ENCODE measurements at regions not wholly inside any gene's neighbourhood (a gene's known extent, or its start where the extent isn't known, plus 50 kb on each side); places are given as distances from the start of the nearest gene placed in this dataset.

- no peak overlapping the region for H3K4me3 ChIP-seq
- 66 to 74% (median 72%) methylated on average over 3 of the region's 3 CpGs for WGBS, 3 donors
- intact Hi-C loops (cut with DNase I), result no loop called here
- H3K9me3 ChIP-seq, result no peaks in the 10 kb centered on the region
- TF ChIP-seq POLR2A (IDR thresholded peaks at IDR 0.05) (no peak), EP300 (IDR thresholded peaks at IDR 0.05) (no peak), CTCF (IDR thresholded peaks at IDR 0.05) (no peak)
- H3K4me1 ChIP-seq (ENCODE audit: insufficient read depth), result no peaks in the 10 kb centered on the region
- H3K36me3 ChIP-seq, result no peaks in the 10 kb centered on the region
- DNase-seq, result no peak
- no peak overlapping the region for H3K27ac ChIP-seq
- no peaks in the 10 kb centered on the region for H3K27me3 ChIP-seq
Observed at GRCh38 chrX:99172958-99173357, 1237.1 kb downstream of the PCDH19 start.

- no peaks in the 10 kb centered on the region for H3K27me3 ChIP-seq
- no peak for DNase-seq
- no peaks in the 10 kb centered on the region for H3K9me3 ChIP-seq
- TF ChIP-seq CTCF (IDR thresholded peaks at IDR 0.05) (no peak), EP300 (IDR thresholded peaks at IDR 0.05) (no peak)
- H3K27ac ChIP-seq, result no peak overlapping the region
- no peak overlapping the region for H3K4me3 ChIP-seq
- intact Hi-C loops (cut with DNase I), result no loop called here
- 44 to 48% (median 48%) methylated on average over 2 of the region's 2 CpGs for WGBS, 3 donors
- H3K4me1 ChIP-seq (ENCODE audit: insufficient read depth), result no peaks in the 10 kb centered on the region
- H3K36me3 ChIP-seq, result no peaks in the 10 kb centered on the region
Observed at GRCh38 chrX:99142745-99143144, 1267.3 kb downstream of the PCDH19 start.

- DNase-seq, result no peak
- intact Hi-C loops (cut with DNase I), result no loop called here
- WGBS, 3 donors, result 35 to 47% (median 41%) methylated on average over 3 of the region's 3 CpGs
- Histone ChIP-seq H3K27ac (no peak overlapping the region), H3K4me1 (ENCODE audit: insufficient read depth) (no peaks in the 10 kb centered on the region), H3K36me3 (no peaks in the 10 kb centered on the region), H3K4me3 (no peak overlapping the region), H3K27me3 (no peaks in the 10 kb centered on the region), H3K9me3 (no peaks in the 10 kb centered on the region)
- TF ChIP-seq POLR2A (IDR thresholded peaks at IDR 0.05) (no peak), EP300 (IDR thresholded peaks at IDR 0.05) (no peak), CTCF (IDR thresholded peaks at IDR 0.05) (no peak)
Observed at GRCh38 chrX:99137488-99137887, 1272.6 kb downstream of the PCDH19 start.

GRCh38 chrX:99117011-99117410, 1293.1 kb downstream of the PCDH19 start:
- H3K27ac ChIP-seq, result no peak overlapping the region
- H3K4me3 ChIP-seq, result no peak overlapping the region
- no peak for DNase-seq
- H3K9me3 ChIP-seq, result no peaks in the 10 kb centered on the region
- intact Hi-C loops (cut with DNase I), result no loop called here
- WGBS, 3 donors, result 49 to 61% (median 55%) methylated on average over 2 of the region's 2 CpGs
- TF ChIP-seq POLR2A (IDR thresholded peaks at IDR 0.05) (no peak), CTCF (IDR thresholded peaks at IDR 0.05) (no peak), EP300 (IDR thresholded peaks at IDR 0.05) (no peak)
- no peaks in the 10 kb centered on the region for H3K36me3 ChIP-seq
- no peaks in the 10 kb centered on the region for H3K4me1 ChIP-seq (ENCODE audit: insufficient read depth)
- H3K27me3 ChIP-seq, result no peaks in the 10 kb centered on the region
